ENCODE measurements at regions not wholly inside any gene's neighbourhood (a gene's known extent, or its start where the extent isn't known, plus 50 kb on each side); places are given as distances from the start of the nearest gene placed in this dataset.

DNA sequence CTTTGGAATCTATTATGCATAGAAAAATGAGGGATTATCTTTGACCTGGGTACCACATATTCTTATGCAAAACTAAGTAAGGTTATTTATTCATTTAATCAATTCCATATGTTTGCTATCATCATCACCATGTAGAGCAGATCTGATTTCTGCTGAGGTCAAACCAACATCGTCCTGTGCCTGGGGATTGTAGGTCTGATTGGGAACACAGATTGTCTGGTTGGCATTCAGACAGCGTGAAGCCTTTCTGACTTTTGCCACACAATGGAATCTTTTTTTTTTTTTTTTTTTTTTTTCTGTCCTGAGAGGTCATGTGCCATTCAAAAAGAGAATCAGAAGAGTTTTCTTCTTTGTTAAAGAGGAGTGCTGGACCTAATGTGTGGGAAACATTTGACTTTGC, 142.9 kb downstream of the RAB11FIP2 start:
- TF ChIP-seq MYC (IDR thresholded peaks at IDR 0.05; ENCODE audit: low read depth, low read length) (no peak), EZH2 (IDR thresholded peaks at IDR 0.05; ENCODE audit: borderline replicate concordance, low read depth, low read length, severe bottlenecking) (no peak), POLR2AphosphoS5 (IDR thresholded peaks at IDR 0.05; ENCODE audit: insufficient read depth, low read depth, low read length) (no peak), POLR2A (IDR thresholded peaks at IDR 0.05; ENCODE audit: low read depth, low read length) (no peak), FOS (IDR thresholded peaks at IDR 0.05; ENCODE audit: borderline replicate concordance, insufficient read depth, low read length) (no peak)
- TF ChIP-seq, protein P1, sequence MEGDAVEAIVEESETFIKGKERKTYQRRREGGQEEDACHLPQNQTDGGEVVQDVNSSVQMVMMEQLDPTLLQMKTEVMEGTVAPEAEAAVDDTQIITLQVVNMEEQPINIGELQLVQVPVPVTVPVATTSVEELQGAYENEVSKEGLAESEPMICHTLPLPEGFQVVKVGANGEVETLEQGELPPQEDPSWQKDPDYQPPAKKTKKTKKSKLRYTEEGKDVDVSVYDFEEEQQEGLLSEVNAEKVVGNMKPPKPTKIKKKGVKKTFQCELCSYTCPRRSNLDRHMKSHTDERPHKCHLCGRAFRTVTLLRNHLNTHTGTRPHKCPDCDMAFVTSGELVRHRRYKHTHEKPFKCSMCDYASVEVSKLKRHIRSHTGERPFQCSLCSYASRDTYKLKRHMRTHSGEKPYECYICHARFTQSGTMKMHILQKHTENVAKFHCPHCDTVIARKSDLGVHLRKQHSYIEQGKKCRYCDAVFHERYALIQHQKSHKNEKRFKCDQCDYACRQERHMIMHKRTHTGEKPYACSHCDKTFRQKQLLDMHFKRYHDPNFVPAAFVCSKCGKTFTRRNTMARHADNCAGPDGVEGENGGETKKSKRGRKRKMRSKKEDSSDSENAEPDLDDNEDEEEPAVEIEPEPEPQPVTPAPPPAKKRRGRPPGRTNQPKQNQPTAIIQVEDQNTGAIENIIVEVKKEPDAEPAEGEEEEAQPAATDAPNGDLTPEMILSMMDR (IDR thresholded peaks at IDR 0.05; ENCODE audit: extremely low read depth in 1 of 2, insufficient read depth in 1 of 2, low read depth in 1 of 2, low read length in 2 of 2): no peak

Measured in endothelial cell of umbilical vein (primary cell).